Astrocyte (in vitro differentiated cells and primary cell): ENCODE measurements at regions not wholly inside any gene's neighbourhood (a gene's known extent, or its start where the extent isn't known, plus 50 kb on each side); places are given as distances from the start of the nearest gene placed in this dataset.

Experiments
- DNase-seq: peaks from one replicate; pipeline ENCODE4 v3.0.0-alpha.2; 2010; ENCODE audit warnings: low read depth
- FAIRE-seq: peaks from 2 replicates; lab custom pipeline; 2011; peaks lifted over from hg19 to GRCh38; lab: Jason Lieb, UNC
- H2AFZ ChIP-seq: 2 replicates; pipeline ENCODE4 v1.6.0; 2012; ENCODE audit warnings: low read depth, low read length, inconsistent platforms
- H3K27ac ChIP-seq: 2 replicates; pipeline ENCODE4 v1.5.1; 2011; ENCODE audit warnings: low read depth, low read length, inconsistent platforms
- H3K27me3 ChIP-seq: 2 replicates; pipeline ENCODE4 v1.6.0; 2011; ENCODE audit warnings: low read length, inconsistent platforms; ENCODE audit not compliant: insufficient read depth
- H3K36me3 ChIP-seq: 2 replicates; pipeline ENCODE4 v1.5.1; 2011; ENCODE audit warnings: low read length, inconsistent platforms; ENCODE audit not compliant: insufficient read depth
- H3K4me1 ChIP-seq: 2 replicates; pipeline ENCODE4 v1.5.1; 2011; ENCODE audit warnings: low read length, inconsistent platforms; ENCODE audit not compliant: insufficient read depth
- H3K4me2 ChIP-seq: 2 replicates; pipeline ENCODE4 v1.6.0; 2012; ENCODE audit warnings: low read length, inconsistent platforms
- H3K4me3 ChIP-seq: 2 replicates; pipeline ENCODE4 v1.5.1; 2011; ENCODE audit warnings: low read depth, mild to moderate bottlenecking, low read length, inconsistent platforms; ENCODE audit not compliant: insufficient read depth
- H3K79me2 ChIP-seq: 2 replicates; pipeline ENCODE4 v1.6.0; 2012; ENCODE audit warnings: mild to moderate bottlenecking, low read length, inconsistent platforms; ENCODE audit not compliant: insufficient read depth
- H3K9ac ChIP-seq: 2 replicates; pipeline ENCODE4 v1.6.0; 2012; ENCODE audit warnings: mild to moderate bottlenecking, low read length, inconsistent platforms
- H3K9me3 ChIP-seq: 2 replicates; pipeline ENCODE4 v1.5.1; 2012; ENCODE audit warnings: low read depth, mild to moderate bottlenecking, low read length, inconsistent platforms; ENCODE audit not compliant: insufficient read depth
- H4K20me1 ChIP-seq: 2 replicates; pipeline ENCODE4 v1.6.0; 2012; ENCODE audit warnings: low read length, inconsistent platforms; ENCODE audit not compliant: insufficient read depth
- H3K27ac Mint-ChIP-seq: one replicate; pipeline ENCODE4 v1.8.0; 2021; ENCODE audit warnings: mild to moderate bottlenecking, mixed read lengths; ENCODE audit not compliant: unreplicated experiment
- H3K27me3 Mint-ChIP-seq: one replicate; pipeline ENCODE4 v1.8.0; 2021; ENCODE audit warnings: low read depth, mixed read lengths; ENCODE audit not compliant: unreplicated experiment
- H3K36me3 Mint-ChIP-seq: one replicate; pipeline ENCODE4 v1.8.0; 2021; ENCODE audit warnings: low read depth, mixed read lengths; ENCODE audit not compliant: unreplicated experiment
- H3K4me1 Mint-ChIP-seq: one replicate; pipeline ENCODE4 v1.8.0; 2021; ENCODE audit warnings: low read depth, mixed read lengths; ENCODE audit not compliant: unreplicated experiment
- H3K4me3 Mint-ChIP-seq: one replicate; pipeline ENCODE4 v1.8.0; 2021; ENCODE audit warnings: mild to moderate bottlenecking, moderate library complexity, mixed read lengths; ENCODE audit not compliant: unreplicated experiment
- H3K9me3 Mint-ChIP-seq: one replicate; pipeline ENCODE4 v1.8.0; 2021; ENCODE audit warnings: mild to moderate bottlenecking, mixed read lengths; ENCODE audit not compliant: unreplicated experiment
- EZH2 ChIP-seq: IDR thresholded peaks from 2 replicates; pipeline ENCODE4 v1.6.1; 2012; ENCODE audit warnings: mild to moderate bottlenecking, low read length, inconsistent platforms; ENCODE audit not compliant: insufficient read depth
- TF ChIP-seq, protein P1 (sequence below): IDR thresholded peaks from 2 replicates; pipeline ENCODE4 v1.5.1; 2011; ENCODE audit warnings: low read depth, mild to moderate bottlenecking, inconsistent platforms, low read length, moderate library complexity; ENCODE audit not compliant: insufficient read depth

DNA sequence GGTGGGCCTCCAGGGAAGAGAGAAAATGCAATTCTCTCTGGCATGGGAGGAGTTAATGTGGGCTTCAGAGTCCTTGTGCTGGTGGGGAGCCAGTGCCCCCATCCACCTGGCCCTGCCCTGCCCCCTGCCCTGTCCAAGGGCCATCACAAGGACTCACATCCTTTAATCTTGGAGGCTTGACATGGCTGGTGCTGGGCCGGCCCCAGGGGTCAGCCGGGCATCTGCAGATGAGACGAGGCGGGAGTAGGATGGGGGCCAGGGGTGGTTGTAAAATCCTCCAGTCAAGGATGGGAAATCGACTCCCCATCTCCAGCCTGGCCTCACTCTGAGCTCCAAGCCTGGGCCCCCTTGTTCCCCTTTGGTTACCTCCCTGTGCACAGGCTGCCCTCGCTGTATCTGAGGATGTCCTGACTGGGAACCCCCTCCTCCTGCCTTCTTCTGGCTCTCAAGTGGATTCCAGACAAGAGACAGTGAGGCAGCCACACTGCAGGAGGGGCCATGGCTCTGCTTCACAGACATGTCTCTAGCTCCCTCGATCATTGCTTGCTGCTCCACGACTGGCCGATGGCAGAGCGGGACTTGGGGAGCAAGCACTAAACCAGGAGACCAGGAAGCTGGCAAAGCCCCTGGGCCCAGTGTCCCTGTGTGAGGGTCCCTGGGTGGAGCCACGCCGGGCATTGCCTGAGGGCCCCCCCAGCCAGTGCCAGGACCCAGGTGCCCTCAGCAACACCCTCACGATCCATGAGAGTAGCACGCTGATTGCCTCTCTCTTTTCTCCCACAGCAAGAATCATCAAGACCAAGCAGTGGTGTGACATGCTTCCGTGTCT lies 1120.5 kb downstream of the BRD1 start:
- no peak overlapping the region for H3K4me3 Mint-ChIP-seq
- peaks cover 6% of the 10 kb centered on the region for H3K36me3 Mint-ChIP-seq
- Histone ChIP-seq H3K4me1 (no peaks in the 10 kb centered on the region), H3K36me3 (no peaks in the 10 kb centered on the region), H3K9me3 (no peaks in the 10 kb centered on the region), H4K20me1 (no peaks in the 10 kb centered on the region), H2AFZ (no peak overlapping the region), H3K27me3 (no peaks in the 10 kb centered on the region), H3K4me2 (no peak overlapping the region), H3K9ac (no peak overlapping the region), H3K27ac (no peak overlapping the region), H3K4me3 (no peak overlapping the region), H3K79me2 (no peaks in the 10 kb centered on the region)
- no peak for TF ChIP-seq EZH2
- TF ChIP-seq, protein P1, sequence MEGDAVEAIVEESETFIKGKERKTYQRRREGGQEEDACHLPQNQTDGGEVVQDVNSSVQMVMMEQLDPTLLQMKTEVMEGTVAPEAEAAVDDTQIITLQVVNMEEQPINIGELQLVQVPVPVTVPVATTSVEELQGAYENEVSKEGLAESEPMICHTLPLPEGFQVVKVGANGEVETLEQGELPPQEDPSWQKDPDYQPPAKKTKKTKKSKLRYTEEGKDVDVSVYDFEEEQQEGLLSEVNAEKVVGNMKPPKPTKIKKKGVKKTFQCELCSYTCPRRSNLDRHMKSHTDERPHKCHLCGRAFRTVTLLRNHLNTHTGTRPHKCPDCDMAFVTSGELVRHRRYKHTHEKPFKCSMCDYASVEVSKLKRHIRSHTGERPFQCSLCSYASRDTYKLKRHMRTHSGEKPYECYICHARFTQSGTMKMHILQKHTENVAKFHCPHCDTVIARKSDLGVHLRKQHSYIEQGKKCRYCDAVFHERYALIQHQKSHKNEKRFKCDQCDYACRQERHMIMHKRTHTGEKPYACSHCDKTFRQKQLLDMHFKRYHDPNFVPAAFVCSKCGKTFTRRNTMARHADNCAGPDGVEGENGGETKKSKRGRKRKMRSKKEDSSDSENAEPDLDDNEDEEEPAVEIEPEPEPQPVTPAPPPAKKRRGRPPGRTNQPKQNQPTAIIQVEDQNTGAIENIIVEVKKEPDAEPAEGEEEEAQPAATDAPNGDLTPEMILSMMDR: no peak
- DNase-seq (no peak), FAIRE-seq (no peak)
- no peak overlapping the region for H3K27ac Mint-ChIP-seq
- H3K4me1 Mint-ChIP-seq: no peaks in the 10 kb centered on the region
- peaks cover 23% of the 10 kb centered on the region for H3K27me3 Mint-ChIP-seq
- no peaks in the 10 kb centered on the region for H3K9me3 Mint-ChIP-seq

DNA sequence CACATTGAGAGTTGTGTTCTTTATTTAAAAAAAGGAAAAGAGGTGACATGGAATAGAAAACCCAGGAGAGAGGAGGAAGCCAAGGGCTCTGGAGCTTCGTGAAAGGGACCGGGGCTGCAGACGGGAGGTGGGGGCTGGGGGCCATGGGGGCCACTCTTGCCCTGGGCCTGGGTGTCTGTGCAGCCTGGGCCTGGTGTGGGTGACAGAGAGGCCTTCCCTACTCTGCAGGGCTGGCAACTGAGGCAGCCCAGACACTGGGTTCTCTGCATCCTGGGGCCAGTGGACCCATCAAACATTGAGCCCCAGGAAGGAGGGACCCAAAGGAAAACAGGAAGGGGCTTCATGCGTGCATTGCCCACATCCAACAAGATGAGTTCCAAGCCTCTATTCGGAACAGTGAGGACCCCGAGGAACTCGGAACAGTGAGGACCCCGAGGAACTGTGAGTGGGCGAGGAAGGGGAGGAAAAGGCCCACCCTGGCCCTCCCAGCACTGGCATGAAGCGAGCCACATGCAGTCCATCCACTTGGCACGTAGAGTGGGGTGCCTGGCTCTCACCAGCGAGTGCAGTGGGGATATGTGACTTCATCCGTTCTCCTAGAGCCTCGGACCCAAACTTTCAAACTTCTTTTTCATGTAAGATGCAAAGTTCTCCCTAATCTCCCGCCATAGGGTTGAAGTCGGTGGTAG lies 1121.6 kb downstream of the BRD1 start:
- H3K4me1 ChIP-seq: no peaks in the 10 kb centered on the region
- no peak for FAIRE-seq
- H3K4me2 ChIP-seq: no peak overlapping the region
- H3K9ac ChIP-seq: no peak overlapping the region
- H3K9me3 ChIP-seq: no peaks in the 10 kb centered on the region
- TF ChIP-seq EZH2: no peak
- TF ChIP-seq, protein P1: no peak
- no peaks in the 10 kb centered on the region for H3K79me2 ChIP-seq
- H4K20me1 ChIP-seq: no peaks in the 10 kb centered on the region
- H3K36me3 ChIP-seq: no peaks in the 10 kb centered on the region
- no peak overlapping the region for H2AFZ ChIP-seq
- Mint-ChIP-seq H3K4me3 (no peak overlapping the region), H3K27ac (no peak overlapping the region), H3K4me1 (no peaks in the 10 kb centered on the region), H3K27me3 (peaks cover 26% of the 10 kb centered on the region), H3K36me3 (peaks cover 4% of the 10 kb centered on the region), H3K9me3 (no peaks in the 10 kb centered on the region)
- no peak overlapping the region for H3K4me3 ChIP-seq
- no peak overlapping the region for H3K27ac ChIP-seq
- no peak for DNase-seq
- H3K27me3 ChIP-seq: no peaks in the 10 kb centered on the region
